GM10266 (cell line): ENCODE measurements at regions not wholly inside any gene's neighbourhood (a gene's known extent, or its start where the extent isn't known, plus 50 kb on each side); places are given as distances from the start of the nearest gene placed in this dataset.
A peak's percentile ranks its signal among the peaks of the same experiment; 100 is the strongest.

Experiments used
- DNase-seq: peaks from one replicate; pipeline ENCODE4 v3.0.0; 2012; ENCODE audit errors: extremely low spot score
- CTCF ChIP-seq: IDR thresholded peaks from 2 replicates; pipeline ENCODE4 v1.5.1; 2012; ENCODE audit warnings: mild to moderate bottlenecking, low read depth; ENCODE audit not compliant: control insufficient read depth, insufficient read depth; ENCODE audit errors: missing control alignments

- TF ChIP-seq CTCF: no peak
- DNase-seq: no peak
These were observed 867.3 kb upstream of the NUDT12 start for GRCh38 chr5:104429911-104430310.

- TF ChIP-seq CTCF: no peak
- no peak for DNase-seq
These were observed 858.8 kb upstream of the NUDT12 start for GRCh38 chr5:104421431-104421830.

DNA sequence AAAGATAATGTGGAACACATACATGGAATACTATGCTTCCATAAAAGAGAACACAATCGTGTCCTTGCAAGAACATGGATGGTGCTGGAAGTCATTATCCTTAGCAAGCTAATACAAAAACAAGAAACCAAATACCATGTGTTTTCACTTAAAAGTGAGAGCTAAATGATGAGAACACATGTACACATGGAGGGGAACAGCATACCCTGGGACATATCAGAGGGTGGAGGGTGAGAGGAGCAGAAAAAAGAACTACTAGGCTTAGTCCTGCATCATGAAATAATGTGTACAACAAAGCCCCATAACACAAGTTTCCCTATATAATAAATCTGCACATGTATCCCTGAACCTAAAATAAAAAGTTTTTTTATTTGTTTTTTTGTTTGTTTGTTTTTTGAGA, 855.5 kb upstream of the NUDT12 start:
- TF ChIP-seq CTCF: no peak
- no peak for DNase-seq

DNA sequence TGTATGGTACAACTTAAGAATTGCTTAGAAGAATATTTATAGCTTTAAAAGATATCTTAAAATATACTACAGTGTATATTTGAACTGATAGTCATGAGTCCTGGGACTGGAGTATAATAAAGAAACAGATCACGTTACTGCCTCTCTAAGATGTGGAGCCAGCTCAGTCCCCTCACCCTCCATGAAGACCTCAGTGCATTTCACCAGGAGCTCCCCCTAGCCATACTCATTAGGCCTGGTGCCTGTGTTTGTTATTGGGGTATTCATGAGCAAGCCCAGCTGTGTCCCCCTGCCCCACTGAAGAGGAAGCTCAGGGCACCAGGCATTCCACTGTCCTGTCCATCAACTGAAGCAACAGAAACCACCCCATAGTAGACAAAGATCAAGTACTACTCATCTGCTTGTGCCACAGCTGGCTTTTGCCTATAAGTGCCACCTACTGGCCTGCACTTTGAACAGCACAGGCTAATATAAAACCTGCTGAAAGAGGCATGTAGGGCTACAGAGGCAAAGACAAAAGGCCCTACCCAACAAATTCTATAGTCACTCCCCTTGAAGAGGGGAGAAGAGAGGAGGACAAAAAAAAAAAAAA, 850.2 kb upstream of the NUDT12 start:
- peak; percentile 62 for TF ChIP-seq CTCF
- peak; percentile 16 for DNase-seq

DNA sequence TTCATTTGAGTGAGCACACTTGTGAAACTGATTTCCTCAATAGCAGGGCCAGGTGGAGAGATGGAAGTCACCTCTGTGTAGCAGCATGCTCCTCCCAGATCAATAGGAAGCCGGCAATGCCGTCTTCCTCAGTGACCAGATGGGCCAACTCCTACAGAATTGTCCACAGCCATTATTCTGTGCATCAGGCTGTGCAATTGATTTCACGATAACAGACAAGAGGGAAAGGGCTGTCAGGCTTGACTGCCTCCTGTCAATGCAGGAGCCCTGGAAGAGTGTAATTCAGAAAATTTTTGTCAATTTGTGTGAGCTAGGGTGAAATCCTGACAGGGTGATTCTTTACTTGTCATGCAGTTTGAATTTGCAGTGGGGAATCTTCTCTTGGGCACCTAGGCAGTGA, 838.4 kb upstream of the NUDT12 start:
- TF ChIP-seq CTCF: no peak
- no peak for DNase-seq

DNA sequence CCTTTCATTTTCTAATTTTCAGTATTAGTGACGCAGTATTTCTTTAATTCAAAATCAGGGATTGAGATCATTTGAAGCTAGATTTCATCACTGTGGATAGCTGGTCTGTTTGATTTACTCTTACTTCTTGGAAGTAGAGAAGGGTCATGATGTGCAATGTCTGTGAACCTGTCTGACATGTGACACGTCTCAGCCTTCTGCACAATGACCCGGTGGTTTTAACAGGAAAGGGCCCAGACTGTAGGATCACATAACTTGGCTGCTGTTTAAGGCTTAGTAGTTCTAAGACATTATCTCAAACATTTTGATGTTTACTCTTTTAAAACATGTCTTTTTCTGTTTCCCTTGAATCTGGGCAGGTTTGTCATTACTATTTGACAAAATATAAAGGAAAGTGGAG, 823.3 kb upstream of the NUDT12 start:
- no peak for DNase-seq
- TF ChIP-seq CTCF: no peak

DNA sequence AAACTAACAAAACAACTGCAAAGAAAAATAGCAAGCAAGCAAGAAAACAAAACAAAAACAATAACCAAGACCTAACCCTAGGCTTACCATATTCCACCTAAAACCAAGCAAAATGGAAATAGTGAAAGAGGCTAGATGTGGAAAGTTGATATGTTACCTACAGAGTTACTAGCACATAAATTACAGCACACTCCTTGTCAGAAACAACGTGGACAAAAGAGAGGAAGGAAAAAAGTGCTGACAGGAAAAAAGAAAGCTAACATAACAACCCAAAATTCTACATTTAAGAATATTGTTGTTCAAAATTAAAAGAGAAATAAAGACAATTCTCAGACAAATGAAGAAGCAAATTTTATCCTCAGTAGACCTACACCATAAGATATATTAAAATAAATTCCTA, 812.8 kb upstream of the NUDT12 start:
- TF ChIP-seq CTCF: no peak
- DNase-seq: no peak
